Endothelial cell (in vitro differentiated cells): ENCODE measurements at regions not wholly inside any gene's neighbourhood (a gene's known extent, or its start where the extent isn't known, plus 50 kb on each side); places are given as distances from the start of the nearest gene placed in this dataset.

ENCODE experiments used
- DNase-seq: peaks from one replicate; pipeline ENCODE4 v3.0.0; 2021; ENCODE audit warnings: low spot score
- H3K27ac Mint-ChIP-seq: one replicate; pipeline ENCODE4 v1.8.0; 2021; ENCODE audit warnings: mixed read lengths, inconsistent platforms; ENCODE audit not compliant: unreplicated experiment
- H3K27me3 Mint-ChIP-seq: one replicate; pipeline ENCODE4 v1.8.0; 2021; ENCODE audit warnings: mild to moderate bottlenecking, moderate library complexity, mixed read lengths, inconsistent platforms; ENCODE audit not compliant: unreplicated experiment
- H3K36me3 Mint-ChIP-seq: one replicate; pipeline ENCODE4 v1.8.0; 2021; ENCODE audit warnings: mild to moderate bottlenecking, low read depth, mixed read lengths, inconsistent platforms; ENCODE audit not compliant: unreplicated experiment
- H3K4me1 Mint-ChIP-seq: one replicate; pipeline ENCODE4 v1.8.0; 2021; ENCODE audit warnings: mild to moderate bottlenecking, mixed read lengths, inconsistent platforms; ENCODE audit not compliant: unreplicated experiment
- H3K4me3 Mint-ChIP-seq: one replicate; pipeline ENCODE4 v1.8.0; 2021; ENCODE audit warnings: mild to moderate bottlenecking, mixed read lengths, inconsistent platforms; ENCODE audit not compliant: unreplicated experiment
- H3K9me3 Mint-ChIP-seq: one replicate; pipeline ENCODE4 v1.8.0; 2021; ENCODE audit warnings: mixed read lengths, inconsistent platforms; ENCODE audit not compliant: unreplicated experiment
- TF ChIP-seq, protein P1 (sequence below): fragments of 200-600 bp; sonication (generic); IDR thresholded peaks from one replicate; pipeline ENCODE4 v1.5.0; 2021; ENCODE audit warnings: antibody characterized with exemption; ENCODE audit not compliant: unreplicated experiment

GRCh38 chr2:16840496-16841172, 175.0 kb upstream of the CYRIA start:
- Mint-ChIP-seq H3K4me3 (no peak overlapping the region), H3K4me1 (peaks cover 28% of the 10 kb centered on the region), H3K36me3 (no peaks in the 10 kb centered on the region), H3K9me3 (no peaks in the 10 kb centered on the region), H3K27ac (no peak overlapping the region), H3K27me3 (peaks cover 3% of the 10 kb centered on the region)
- TF ChIP-seq, protein P1, sequence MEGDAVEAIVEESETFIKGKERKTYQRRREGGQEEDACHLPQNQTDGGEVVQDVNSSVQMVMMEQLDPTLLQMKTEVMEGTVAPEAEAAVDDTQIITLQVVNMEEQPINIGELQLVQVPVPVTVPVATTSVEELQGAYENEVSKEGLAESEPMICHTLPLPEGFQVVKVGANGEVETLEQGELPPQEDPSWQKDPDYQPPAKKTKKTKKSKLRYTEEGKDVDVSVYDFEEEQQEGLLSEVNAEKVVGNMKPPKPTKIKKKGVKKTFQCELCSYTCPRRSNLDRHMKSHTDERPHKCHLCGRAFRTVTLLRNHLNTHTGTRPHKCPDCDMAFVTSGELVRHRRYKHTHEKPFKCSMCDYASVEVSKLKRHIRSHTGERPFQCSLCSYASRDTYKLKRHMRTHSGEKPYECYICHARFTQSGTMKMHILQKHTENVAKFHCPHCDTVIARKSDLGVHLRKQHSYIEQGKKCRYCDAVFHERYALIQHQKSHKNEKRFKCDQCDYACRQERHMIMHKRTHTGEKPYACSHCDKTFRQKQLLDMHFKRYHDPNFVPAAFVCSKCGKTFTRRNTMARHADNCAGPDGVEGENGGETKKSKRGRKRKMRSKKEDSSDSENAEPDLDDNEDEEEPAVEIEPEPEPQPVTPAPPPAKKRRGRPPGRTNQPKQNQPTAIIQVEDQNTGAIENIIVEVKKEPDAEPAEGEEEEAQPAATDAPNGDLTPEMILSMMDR: no peak
- DNase-seq: no peak

DNA sequence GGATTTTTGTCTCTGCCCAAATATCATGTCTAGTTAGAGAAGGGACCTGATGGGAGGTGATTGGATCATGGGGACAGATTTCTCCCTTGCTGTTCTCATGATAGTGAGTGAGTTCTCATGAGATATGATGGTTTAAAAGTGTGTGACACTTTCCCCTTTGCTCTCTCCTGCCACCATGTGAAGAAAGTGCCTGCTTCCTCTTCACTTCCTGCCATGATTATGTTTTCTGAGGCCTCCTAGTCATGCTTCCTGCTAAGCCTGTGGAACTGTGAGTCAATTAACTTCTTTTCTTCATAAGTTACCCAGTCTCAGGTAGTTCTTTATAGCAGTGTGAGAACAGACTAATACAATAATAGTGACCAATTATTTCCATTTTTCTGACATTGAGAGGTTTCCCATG, 167.3 kb upstream of the CYRIA start:
- TF ChIP-seq, protein P1: no peak
- H3K4me1 Mint-ChIP-seq: peaks cover 33% of the 10 kb centered on the region
- H3K9me3 Mint-ChIP-seq: no peaks in the 10 kb centered on the region

GRCh38 chr2:16828828-16829160, 163.2 kb upstream of the CYRIA start:
- DNase-seq: no peak

More for the DNA sequence above, 167.3 kb upstream of the CYRIA start:
- Mint-ChIP-seq H3K27ac (peak overlapping the region; percentile 6), H3K27me3 (no peaks in the 10 kb centered on the region), H3K36me3 (no peaks in the 10 kb centered on the region), H3K4me3 (no peak overlapping the region)
- DNase-seq: no peak

GRCh38 chr2:16828044-16828827, 162.6 kb upstream of the CYRIA start:
- DNase-seq: no peak
- Mint-ChIP-seq H3K27ac (no peak overlapping the region), H3K27me3 (no peaks in the 10 kb centered on the region), H3K9me3 (no peaks in the 10 kb centered on the region), H3K4me1 (peaks cover 10% of the 10 kb centered on the region), H3K4me3 (no peak overlapping the region), H3K36me3 (no peaks in the 10 kb centered on the region)
- TF ChIP-seq, protein P1: no peak

More at GRCh38 chr2:16828828-16829160, 163.2 kb upstream of the CYRIA start:
- H3K36me3 Mint-ChIP-seq: no peaks in the 10 kb centered on the region
- peaks cover 16% of the 10 kb centered on the region for H3K4me1 Mint-ChIP-seq
- no peak overlapping the region for H3K27ac Mint-ChIP-seq
- H3K27me3 Mint-ChIP-seq: no peaks in the 10 kb centered on the region
- no peaks in the 10 kb centered on the region for H3K9me3 Mint-ChIP-seq
- TF ChIP-seq, protein P1: no peak
- H3K4me3 Mint-ChIP-seq: no peak overlapping the region

GRCh38 chr2:16824472-16824871, 158.8 kb upstream of the CYRIA start:
- Mint-ChIP-seq H3K9me3 (no peaks in the 10 kb centered on the region), H3K27ac (no peak overlapping the region), H3K36me3 (no peaks in the 10 kb centered on the region), H3K4me3 (no peak overlapping the region), H3K27me3 (peaks cover 3% of the 10 kb centered on the region), H3K4me1 (peaks cover 4% of the 10 kb centered on the region)
- TF ChIP-seq, protein P1: no peak
- DNase-seq: no peak
